Fibroblast of villous mesenchyme (primary cell): ENCODE measurements at regions not wholly inside any gene's neighbourhood (a gene's known extent, or its start where the extent isn't known, plus 50 kb on each side); places are given as distances from the start of the nearest gene placed in this dataset.

Experiments used
- DNase-seq: peaks from one replicate; pipeline ENCODE4 v3.0.0-alpha.2; 2010; ENCODE audit warnings: low read depth
- H3K4me3 ChIP-seq: 2 replicates; pipeline ENCODE4 v1.5.1; 2011; ENCODE audit warnings: low read depth, mild to moderate bottlenecking, low read length
- CTCF ChIP-seq: IDR thresholded peaks from 2 replicates; pipeline ENCODE4 v1.5.1; 2012; ENCODE audit warnings: low read depth, mild to moderate bottlenecking, low read length; ENCODE audit not compliant: insufficient read depth

- no peak for DNase-seq
- no peak for TF ChIP-seq CTCF
- no peak overlapping the region for H3K4me3 ChIP-seq
Measured at GRCh38 chr9:96050861-96051155, 175.3 kb downstream of the ERCC6L2 start.

- H3K4me3 ChIP-seq: no peak overlapping the region
- TF ChIP-seq CTCF: no peak
- DNase-seq: no peak
Measured at GRCh38 chr9:96050048-96050860, 174.8 kb downstream of the ERCC6L2 start.

GRCh38 chr9:96048956-96049831 lies 173.7 kb downstream of the ERCC6L2 start:
- DNase-seq: no peak
- TF ChIP-seq CTCF: no peak
- no peak overlapping the region for H3K4me3 ChIP-seq

- no peak for TF ChIP-seq CTCF
- DNase-seq: no peak
- no peak overlapping the region for H3K4me3 ChIP-seq
Measured at GRCh38 chr9:96048104-96048955, 172.8 kb downstream of the ERCC6L2 start.

- TF ChIP-seq CTCF: no peak
- no peak for DNase-seq
- H3K4me3 ChIP-seq: no peak overlapping the region
Measured at GRCh38 chr9:96047741-96048103, 172.2 kb downstream of the ERCC6L2 start.

- no peak for TF ChIP-seq CTCF
- no peak for DNase-seq
- no peak overlapping the region for H3K4me3 ChIP-seq
Measured at GRCh38 chr9:96047116-96047639, 171.7 kb downstream of the ERCC6L2 start.
